GM12878 (cell line): ENCODE measurements at regions not wholly inside any gene's neighbourhood (a gene's known extent, or its start where the extent isn't known, plus 50 kb on each side); places are given as distances from the start of the nearest gene placed in this dataset.

Experiments used
- ATAC-seq: fragments of 200-7000 bp; cut with Tn5 transposase; 3 replicates; pipeline ENCODE4 v1.9.1; 2020; ENCODE audit warnings: mild to moderate bottlenecking, moderate library complexity
- BruUV-seq: library from RNA; stranded (reverse); fragments of 400-500 nt; replicated peaks from 2 replicates; lab custom pipeline; 2021; lab: Mats Ljungman, UMichigan
- CTCF ChIA-PET: fragments of 300-600 bp; sonication (Branson Sonifier 250); formaldehyde crosslinking; extraction: SDS; loops from one replicate; lab custom pipeline; 2021; ENCODE audit warnings: inconsistent platforms; lab: Yijun Ruan, JAX
- POLR2A ChIA-PET: fragments of 350-600 bp; formaldehyde crosslinking; extraction: SDS; loops from one replicate; lab custom pipeline; 2021; ENCODE audit warnings: inconsistent platforms; lab: Charles Lee
- RAD21 ChIA-PET: fragments of 300-600 bp; sonication (Branson Sonifier 250); formaldehyde crosslinking; loops from one replicate; lab custom pipeline; 2023; ENCODE audit warnings: antibody characterized with exemption; ENCODE audit not compliant: unreplicated experiment; lab: Charles Lee
- SMC1A ChIA-PET: fragments of 300-600 bp; sonication (Branson Sonifier 250); formaldehyde crosslinking; loops from one replicate; lab custom pipeline; 2023; ENCODE audit not compliant: unreplicated experiment, uncharacterized antibody; lab: Charles Lee
- DNase-seq: peaks from one replicate; pipeline ENCODE4 v3.0.0-alpha.2; 2011; ENCODE audit warnings: low read depth, low spot score
- FAIRE-seq: peaks from 3 replicates; lab custom pipeline; 2011; peaks lifted over from hg19 to GRCh38; lab: Jason Lieb, UNC
- H2AFZ ChIP-seq: 2 replicates; pipeline ENCODE4 v1.6.0; 2011; ENCODE audit warnings: low read depth, low read length, control low read depth; ENCODE audit not compliant: control insufficient read depth
- H3K27ac ChIP-seq: 2 replicates; pipeline ENCODE4 v1.5.1; 2011; ENCODE audit warnings: control low read depth; ENCODE audit not compliant: control insufficient read depth, insufficient read depth
- H3K27me3 ChIP-seq, 2 experiments: replicated peaks in 1 of 2; 2 replicates each; pipeline versions ENCODE4 v1.6.0 to v1.6.1; 2011; ENCODE audit warnings: low read length in 1 of 2; ENCODE audit not compliant: control insufficient read depth in 2 of 2, insufficient read depth in 2 of 2
- H3K36me3 ChIP-seq, 2 experiments: 2 replicates each; pipeline ENCODE4 v1.5.1; 2011; ENCODE audit warnings: low read length in 1 of 2; ENCODE audit not compliant: control insufficient read depth in 2 of 2, insufficient read depth in 2 of 2
- H3K4me1 ChIP-seq: 2 replicates; pipeline ENCODE4 v1.6.1; 2011; ENCODE audit warnings: mild to moderate bottlenecking, low read length, moderate library complexity, mixed read lengths; ENCODE audit not compliant: control insufficient read depth, insufficient read depth
- H3K4me2 ChIP-seq: 2 replicates; pipeline ENCODE4 v1.6.0; 2011; ENCODE audit warnings: control low read depth; ENCODE audit not compliant: control insufficient read depth, insufficient read depth
- H3K4me3 ChIP-seq: fragments of 200-600 bp; sonication (generic); 2 replicates; pipeline ENCODE4 v1.5.1; 2016
- H3K79me2 ChIP-seq: 2 replicates; pipeline ENCODE4 v1.6.0; 2011; ENCODE audit warnings: low read length; ENCODE audit not compliant: control insufficient read depth, insufficient read depth
- H3K9ac ChIP-seq: 2 replicates; pipeline ENCODE4 v1.8.0; 2011; ENCODE audit warnings: low read length, control low read depth, mixed read lengths; ENCODE audit not compliant: control insufficient read depth, insufficient read depth
- H3K9me3 ChIP-seq: replicated peaks from 3 replicates; pipeline ENCODE4 v1.5.1; 2011; ENCODE audit warnings: mild to moderate bottlenecking, low read length; ENCODE audit not compliant: control insufficient read depth, insufficient read depth
- H4K20me1 ChIP-seq: 2 replicates; pipeline ENCODE4 v1.6.0; 2011; ENCODE audit not compliant: control insufficient read depth, insufficient read depth
- ASH2L ChIP-seq: fragments of 300-600, 200-600 bp; sonication (generic); IDR thresholded peaks from 2 replicates; pipeline ENCODE4 v1.6.1; 2017; ENCODE audit warnings: low read depth, mild to moderate bottlenecking, borderline replicate concordance
- CUX1 ChIP-seq: IDR thresholded peaks from 2 replicates; pipeline ENCODE4 v1.6.1; 2012; ENCODE audit warnings: improper control_type of control experiment, low read depth, low read length; ENCODE audit not compliant: insufficient replicate concordance
- LARP7 ChIP-seq: fragments of 450-650 bp; IDR thresholded peaks from 2 replicates; pipeline ENCODE4 v1.6.1; 2017; ENCODE audit warnings: mild to moderate bottlenecking
- MYB ChIP-seq: fragments of 150-350 bp; IDR thresholded peaks from 2 replicates; pipeline ENCODE4 v1.6.1; 2014; ENCODE audit warnings: mild to moderate bottlenecking, low read depth, low read length, borderline replicate concordance
- NFYB ChIP-seq: IDR thresholded peaks from 2 replicates; pipeline ENCODE4 v1.6.1; 2011; ENCODE audit warnings: low read depth, mild to moderate bottlenecking, low read length, improper control_type of control experiment, moderate library complexity; ENCODE audit not compliant: insufficient read depth
- PAX5 ChIP-seq: IDR thresholded peaks from 2 replicates; pipeline ENCODE4 v1.6.1; 2011; ENCODE audit warnings: low read depth, low read length, borderline replicate concordance
- RUNX3 ChIP-seq: IDR thresholded peaks from 2 replicates; pipeline ENCODE4 v1.6.1; 2012; ENCODE audit warnings: low read length, inconsistent platforms
- SPI1 ChIP-seq: IDR thresholded peaks from 2 replicates; pipeline ENCODE4 v1.6.1; 2011; ENCODE audit warnings: low read depth, mild to moderate bottlenecking, low read length, moderate library complexity, borderline replicate concordance; ENCODE audit not compliant: insufficient read depth
- TBL1XR1 ChIP-seq: IDR thresholded peaks from 2 replicates; pipeline ENCODE4 v1.6.1; 2012; ENCODE audit warnings: low read depth, low read length, improper control_type of control experiment
- WRNIP1 ChIP-seq: IDR thresholded peaks from 2 replicates; pipeline ENCODE4 v1.6.1; 2011; ENCODE audit warnings: low read depth, low read length, improper control_type of control experiment, borderline replicate concordance
- WGBS: methylation state at CpG from one replicate; pipeline ENCODE4 v1.1.6; 2016; ENCODE audit warnings: low lambda C conversion rate; ENCODE audit not compliant: insufficient replicate concordance, insufficient coverage; ENCODE audit errors: missing lambda C conversion rate; 5-methylcytosine and 5-hydroxymethylcytosine counted together
- in situ Hi-C: fragments of 300-500 bp; cut with MboI; formaldehyde crosslinking; loops from 9 replicates; pipeline ENCODE4 v1.14.3; 2018; ENCODE audit warnings: mixed read lengths
- intact Hi-C: fragments of 100-400 bp; cut with micrococcal nuclease; formaldehyde crosslinking; loops from one replicate; pipeline ENCODE4 v1.14.2; 2022; ENCODE audit not compliant: unreplicated experiment

- SMC1A ChIA-PET, result interaction anchor here (1.1 to 1.2 kb wide), 3 partner anchors 11 to 161 kb away, joined by 3 read pairs; no protein-coding TSS in a partner anchor
- H3K9ac ChIP-seq, result no peak overlapping the region
- no peak overlapping the region for H3K4me2 ChIP-seq
These were observed 58.4 kb upstream of the GALR1 start for GRCh38 chr18:77191071-77191751.

More at GRCh38 chr18:77191071-77191751, 58.4 kb upstream of the GALR1 start:
- TF ChIP-seq NFYB, result no peak
- no peak for TF ChIP-seq PAX5
- no peak for TF ChIP-seq LARP7
- no peak for TF ChIP-seq WRNIP1
- TF ChIP-seq CUX1, result no peak
- no peak for TF ChIP-seq SPI1
- TF ChIP-seq TBL1XR1, result no peak
- no peak for TF ChIP-seq MYB
- TF ChIP-seq RUNX3, result no peak
- TF ChIP-seq ASH2L, result no peak
- H3K36me3 ChIP-seq, result no peaks in the 10 kb centered on the region
- FAIRE-seq, result no peak
- in situ Hi-C loops (no loop called here), intact Hi-C loops (no loop called here)
- ChIA-PET RAD21 (interaction anchor here (1.2 kb wide), 1 partner anchor 209 kb away, joined by 3 read pairs; no protein-coding TSS in a partner anchor), POLR2A (interaction anchor here (0.9 kb wide), 1 partner anchor 53 kb away, joined by 8 read pairs; no protein-coding TSS in a partner anchor), CTCF (interaction anchor here (1.0 to 4.4 kb wide), 3 partner anchors 20 to 192 kb away, joined by 3 to 17 read pairs (median 3); no protein-coding TSS in a partner anchor)
- no peaks in the 10 kb centered on the region; the same call in 2 of the 3 replicates for H3K9me3 ChIP-seq
- no peaks in the 10 kb centered on the region for H3K79me2 ChIP-seq
- WGBS, result 5% methylated on average over 1 of the region's 1 CpG
- no peaks in the 10 kb centered on the region for H3K4me1 ChIP-seq
- no peak for DNase-seq
- H3K4me3 ChIP-seq, result no peak overlapping the region
- H3K27ac ChIP-seq, result no peak overlapping the region
- ATAC-seq, result no peak
- no peaks in the 10 kb centered on the region; a peak in 1 of 4 replicates for H3K27me3 ChIP-seq
- no TSS peak for BruUV-seq
- no peak overlapping the region for H2AFZ ChIP-seq
- no peaks in the 10 kb centered on the region for H4K20me1 ChIP-seq
